ENCODE measurements at regions not wholly inside any gene's neighbourhood (a gene's known extent, or its start where the extent isn't known, plus 50 kb on each side); places are given as distances from the start of the nearest gene placed in this dataset.

DNA sequence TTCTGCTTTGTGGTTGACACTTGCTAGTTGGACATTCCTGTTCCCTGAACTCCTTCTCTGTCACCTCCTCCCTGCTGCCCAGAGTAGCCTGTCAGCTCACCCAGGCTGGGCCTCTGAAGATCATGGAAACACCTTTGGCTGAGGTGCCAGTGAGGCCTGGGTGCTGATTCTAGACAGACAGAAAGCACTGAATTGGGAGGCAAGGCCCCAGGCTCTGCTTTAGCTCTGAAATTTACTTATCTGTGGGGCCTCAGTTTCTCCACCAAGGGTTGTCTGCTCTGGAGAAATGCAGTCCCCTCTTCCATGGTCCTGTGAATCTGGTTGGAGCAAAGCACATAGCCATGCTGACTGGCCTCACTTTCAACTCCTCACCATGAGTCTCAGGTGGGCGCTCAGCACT lies 104.6 kb upstream of the SIX3 start:
- TF ChIP-seq, protein P1, sequence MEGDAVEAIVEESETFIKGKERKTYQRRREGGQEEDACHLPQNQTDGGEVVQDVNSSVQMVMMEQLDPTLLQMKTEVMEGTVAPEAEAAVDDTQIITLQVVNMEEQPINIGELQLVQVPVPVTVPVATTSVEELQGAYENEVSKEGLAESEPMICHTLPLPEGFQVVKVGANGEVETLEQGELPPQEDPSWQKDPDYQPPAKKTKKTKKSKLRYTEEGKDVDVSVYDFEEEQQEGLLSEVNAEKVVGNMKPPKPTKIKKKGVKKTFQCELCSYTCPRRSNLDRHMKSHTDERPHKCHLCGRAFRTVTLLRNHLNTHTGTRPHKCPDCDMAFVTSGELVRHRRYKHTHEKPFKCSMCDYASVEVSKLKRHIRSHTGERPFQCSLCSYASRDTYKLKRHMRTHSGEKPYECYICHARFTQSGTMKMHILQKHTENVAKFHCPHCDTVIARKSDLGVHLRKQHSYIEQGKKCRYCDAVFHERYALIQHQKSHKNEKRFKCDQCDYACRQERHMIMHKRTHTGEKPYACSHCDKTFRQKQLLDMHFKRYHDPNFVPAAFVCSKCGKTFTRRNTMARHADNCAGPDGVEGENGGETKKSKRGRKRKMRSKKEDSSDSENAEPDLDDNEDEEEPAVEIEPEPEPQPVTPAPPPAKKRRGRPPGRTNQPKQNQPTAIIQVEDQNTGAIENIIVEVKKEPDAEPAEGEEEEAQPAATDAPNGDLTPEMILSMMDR (conservative IDR thresholded peaks at IDR 0.05; ENCODE audit: low read depth), result no peak
- no peak overlapping the region for H3K27ac ChIP-seq
- ChIA-PET CTCF (interaction anchor here (0.6 kb wide), 2 partner anchors 118 to 357 kb away, joined by 3 read pairs; no protein-coding TSS in a partner anchor), POLR2A (ENCODE audit: low non-redundant PET) (no interaction called here)
- no peak for DNase-seq (ENCODE audit: low spot score)

DNA sequence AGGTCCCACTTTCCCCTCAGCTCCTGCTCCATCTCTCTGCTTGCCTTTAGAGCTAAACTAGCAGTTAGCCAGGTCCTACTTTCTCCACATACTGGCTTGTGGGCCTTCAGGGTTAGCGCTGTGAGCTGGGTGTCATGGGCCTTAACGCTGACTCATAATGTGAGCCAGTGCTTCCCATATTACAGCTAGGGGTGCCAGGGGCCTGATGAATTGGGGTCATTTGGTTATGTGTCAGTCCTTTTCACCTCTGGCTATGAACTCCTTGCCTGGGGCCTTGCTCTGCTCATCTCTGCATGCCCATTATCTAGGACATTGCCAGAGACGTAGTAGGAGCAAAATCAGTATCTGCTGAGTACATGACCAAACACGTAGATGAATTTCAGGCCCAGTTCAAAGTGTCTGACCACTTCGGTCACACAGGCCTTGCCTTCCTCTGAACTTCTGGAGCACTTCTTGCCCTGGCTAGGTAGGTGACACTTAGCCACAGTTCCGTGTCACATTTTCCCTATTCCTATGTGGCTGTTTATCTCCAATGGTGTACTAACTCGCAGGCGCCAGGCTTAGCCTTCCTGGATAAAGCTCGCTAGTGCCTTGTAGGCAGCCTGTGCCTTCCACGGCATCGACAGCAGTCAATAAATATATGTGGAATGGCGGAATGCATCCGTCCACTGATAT lies 103.2 kb upstream of the SIX3 start:
- TF ChIP-seq, protein P1 (conservative IDR thresholded peaks at IDR 0.05; ENCODE audit: low read depth), result no peak
- POLR2A ChIA-PET (ENCODE audit: low non-redundant PET), result no interaction called here
- DNase-seq (ENCODE audit: low spot score), result no peak
- CTCF ChIA-PET, result no interaction called here
- H3K27ac ChIP-seq, result no peak overlapping the region

DNA sequence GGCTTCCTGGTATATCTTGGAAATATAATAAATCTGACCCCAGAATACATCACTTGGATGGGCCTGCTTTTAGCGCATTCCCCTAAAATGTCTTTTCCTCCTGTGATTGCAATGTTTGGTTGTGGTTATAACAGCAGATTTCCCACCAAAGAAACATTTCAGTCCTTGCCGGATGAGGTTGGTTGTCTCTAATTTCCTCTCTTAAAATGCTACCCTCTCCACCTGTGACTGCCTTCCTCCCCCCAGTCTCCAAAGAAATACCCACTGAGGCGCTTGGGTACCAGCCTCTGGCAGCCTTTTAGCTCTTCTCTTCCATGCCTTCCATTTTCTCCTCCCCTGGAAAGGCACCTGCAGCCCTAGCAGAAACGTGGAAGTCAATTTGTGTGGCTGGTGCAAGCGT lies 102.1 kb upstream of the SIX3 start:
- TF ChIP-seq, protein P1 (conservative IDR thresholded peaks at IDR 0.05; ENCODE audit: low read depth), result no peak
- no peak overlapping the region for H3K27ac ChIP-seq
- DNase-seq (ENCODE audit: low spot score), result no peak
- POLR2A ChIA-PET (ENCODE audit: low non-redundant PET), result no interaction called here
- CTCF ChIA-PET, result interaction anchor here (0.5 kb wide), 2 partner anchors 34 to 402 kb away, joined by 3 to 4 read pairs; no protein-coding TSS in a partner anchor

DNA sequence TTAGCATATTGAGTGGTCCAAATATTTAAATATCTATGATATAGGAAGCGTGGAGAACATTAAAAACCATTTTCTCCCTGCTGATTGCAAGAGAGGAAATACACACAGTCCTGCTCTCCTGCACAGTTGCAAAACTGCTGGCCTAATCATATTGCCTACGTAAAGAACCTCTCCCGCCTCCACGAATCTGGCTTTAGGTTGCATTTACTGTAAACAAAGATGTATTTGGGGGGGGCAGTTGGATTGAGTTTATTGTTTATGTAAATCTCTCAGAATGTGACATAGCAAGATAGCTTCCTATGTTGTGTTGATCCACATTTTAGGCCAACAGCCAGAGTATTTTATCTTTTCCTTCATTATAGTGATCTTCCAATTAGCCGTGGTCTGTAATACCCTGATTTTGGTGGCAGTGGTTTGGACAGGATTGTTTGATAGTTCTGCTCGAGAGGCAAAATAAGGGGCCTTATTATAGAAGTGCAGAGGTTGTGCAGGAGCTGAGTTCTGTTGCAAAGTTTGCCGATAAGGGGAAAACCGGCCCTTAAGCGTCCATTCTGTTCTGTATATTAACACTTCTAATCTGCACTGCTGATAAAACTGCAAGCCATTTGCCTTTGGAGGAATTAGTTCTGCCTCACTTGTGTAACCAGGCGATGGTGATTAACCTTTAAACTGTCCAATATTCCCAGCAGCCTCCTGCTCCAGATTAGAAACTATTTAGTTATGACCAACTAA lies 101.6 kb upstream of the SIX3 start:
- ChIA-PET CTCF (interaction anchor here (0.5 kb wide), 2 partner anchors 34 to 403 kb away, joined by 3 to 4 read pairs; no protein-coding TSS in a partner anchor), POLR2A (ENCODE audit: low non-redundant PET) (interaction anchor here (0.6 kb wide), 1 partner anchor 121 kb away, joined by 3 read pairs; no protein-coding TSS in a partner anchor)
- TF ChIP-seq, protein P1 (conservative IDR thresholded peaks at IDR 0.05; ENCODE audit: low read depth), result no peak
- no peak for DNase-seq (ENCODE audit: low spot score)
- H3K27ac ChIP-seq, result no peak overlapping the region

DNA sequence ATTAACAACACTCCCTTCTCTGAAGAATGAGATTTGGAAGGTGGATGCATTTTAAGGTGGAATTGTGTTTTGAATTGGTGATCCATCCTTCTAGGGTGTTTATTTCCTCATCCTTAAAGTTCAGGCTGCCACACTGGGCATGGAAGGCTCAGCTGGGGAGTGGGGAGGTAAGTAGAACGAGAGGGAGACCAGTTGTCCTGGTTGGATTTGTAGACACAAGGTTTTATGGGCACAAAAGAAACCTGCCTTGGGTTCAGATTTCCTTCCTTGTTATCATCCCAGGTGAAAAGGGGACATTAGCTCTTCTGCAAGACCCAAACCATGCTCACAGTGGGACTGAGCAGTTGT lies 101.0 kb upstream of the SIX3 start:
- no peak for DNase-seq (ENCODE audit: low spot score)
- POLR2A ChIA-PET (ENCODE audit: low non-redundant PET), result interaction anchor here (0.6 kb wide), 1 partner anchor 121 kb away, joined by 3 read pairs; no protein-coding TSS in a partner anchor
- TF ChIP-seq, protein P1 (conservative IDR thresholded peaks at IDR 0.05; ENCODE audit: low read depth), result no peak
- H3K27ac ChIP-seq, result no peak overlapping the region
- CTCF ChIA-PET, result no interaction called here

DNA sequence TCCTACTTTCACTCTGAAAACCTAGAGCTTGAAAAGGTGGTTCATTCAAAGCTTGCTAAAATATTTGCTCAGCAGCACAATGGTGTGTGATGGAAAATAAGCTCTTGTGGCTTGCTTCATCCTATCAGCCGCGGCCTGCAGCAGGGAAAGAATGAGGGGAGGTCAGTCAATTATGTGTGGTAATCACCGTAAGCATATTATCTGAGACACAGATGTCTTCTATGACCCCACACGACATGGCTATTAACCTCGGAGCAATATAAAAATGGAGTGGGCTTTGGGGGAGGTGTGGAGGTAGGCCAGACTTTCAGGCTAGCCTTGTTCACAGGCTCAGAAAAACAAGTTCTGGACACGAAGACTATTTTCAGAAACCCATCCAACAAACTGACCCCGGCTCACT lies 98.4 kb upstream of the SIX3 start:
- ChIA-PET CTCF (no interaction called here), POLR2A (ENCODE audit: low non-redundant PET) (no interaction called here)

More for the DNA sequence above, 98.4 kb upstream of the SIX3 start:
- no peak for DNase-seq (ENCODE audit: low spot score)
- TF ChIP-seq, protein P1 (conservative IDR thresholded peaks at IDR 0.05; ENCODE audit: low read depth), result no peak
- no peak overlapping the region for H3K27ac ChIP-seq
